Muscle layer of duodenum (tissue), 2 donors: ENCODE measurements at regions not wholly inside any gene's neighbourhood (a gene's known extent, or its start where the extent isn't known, plus 50 kb on each side); places are given as distances from the start of the nearest gene placed in this dataset.

ENCODE experiments used
- H3K27ac ChIP-seq: one replicate; pipeline ENCODE4 v1.7.0; 2013; ENCODE audit warnings: mild to moderate bottlenecking, low read length
- H3K27me3 ChIP-seq: one replicate; pipeline ENCODE4 v1.7.0; 2013; ENCODE audit warnings: low read depth, mild to moderate bottlenecking, control low read depth, low read length
- H3K36me3 ChIP-seq, 2 donors: one replicate each; pipeline ENCODE4 v1.7.0; 2013; ENCODE audit warnings: low read length in 2 of 2, control low read depth in 1 of 2, mild to moderate bottlenecking in 1 of 2; ENCODE audit not compliant: insufficient read depth in 2 of 2, control insufficient read depth in 1 of 2
- H3K4me1 ChIP-seq, 2 donors: one replicate each; pipeline ENCODE4 v1.7.0; 2013; ENCODE audit warnings: low read length in 2 of 2, mild to moderate bottlenecking in 2 of 2, control low read depth in 1 of 2, moderate library complexity in 1 of 2; ENCODE audit not compliant: insufficient read depth in 2 of 2, control insufficient read depth in 1 of 2
- H3K4me3 ChIP-seq, 2 donors: one replicate each; pipeline ENCODE4 v1.7.0; 2013; ENCODE audit warnings: low read length in 2 of 2, low read depth in 1 of 2, mild to moderate bottlenecking in 1 of 2
- H3K9me3 ChIP-seq, 2 donors: one replicate each; pipeline ENCODE4 v1.7.0; 2013; ENCODE audit warnings: low read length in 2 of 2, control low read depth in 1 of 2, mild to moderate bottlenecking in 1 of 2; ENCODE audit not compliant: control insufficient read depth in 1 of 2
- donor health status: healthy.

- Histone ChIP-seq H3K36me3 (no peaks in the 10 kb centered on the region), H3K4me3 (no peak overlapping the region), H3K27ac (no peak overlapping the region), H3K9me3 (peaks cover 0 to 3% of the 10 kb centered on the region in 2 donors), H3K27me3 (no peaks in the 10 kb centered on the region), H3K4me1 (no peaks in the 10 kb centered on the region)
These were observed 580.3 kb upstream of the ZFP42 start for GRCh38 chr4:187415231-187415630.

GRCh38 chr4:187416216-187416615 lies 579.4 kb upstream of the ZFP42 start:
- no peak overlapping the region for H3K4me3 ChIP-seq
- H3K9me3 ChIP-seq = peaks cover 0 to 3% of the 10 kb centered on the region in 2 donors
- no peak overlapping the region for H3K27ac ChIP-seq

GRCh38 chr4:187417721-187418120 lies 577.9 kb upstream of the ZFP42 start:
- Histone ChIP-seq H3K4me1 (no peaks in the 10 kb centered on the region), H3K27me3 (no peaks in the 10 kb centered on the region)

More at GRCh38 chr4:187416216-187416615, 579.4 kb upstream of the ZFP42 start:
- H3K4me1 ChIP-seq = no peaks in the 10 kb centered on the region
- no peaks in the 10 kb centered on the region for H3K27me3 ChIP-seq
- H3K36me3 ChIP-seq = no peaks in the 10 kb centered on the region

GRCh38 chr4:187422655-187423054 lies 572.9 kb upstream of the ZFP42 start:
- H3K27me3 ChIP-seq = no peaks in the 10 kb centered on the region
- no peaks in the 10 kb centered on the region for H3K9me3 ChIP-seq
- no peak overlapping the region for H3K4me3 ChIP-seq
- no peak overlapping the region for H3K27ac ChIP-seq
- no peaks in the 10 kb centered on the region for H3K36me3 ChIP-seq
- no peaks in the 10 kb centered on the region for H3K4me1 ChIP-seq

More at GRCh38 chr4:187417721-187418120, 577.9 kb upstream of the ZFP42 start:
- peaks cover 0 to 3% of the 10 kb centered on the region in 2 donors for H3K9me3 ChIP-seq
- no peak overlapping the region for H3K4me3 ChIP-seq
- no peak overlapping the region for H3K27ac ChIP-seq
- H3K36me3 ChIP-seq = no peaks in the 10 kb centered on the region

GRCh38 chr4:187424636-187425035 lies 570.9 kb upstream of the ZFP42 start:
- Histone ChIP-seq H3K4me1 (no peaks in the 10 kb centered on the region), H3K36me3 (no peaks in the 10 kb centered on the region), H3K27ac (no peak overlapping the region), H3K27me3 (no peaks in the 10 kb centered on the region), H3K9me3 (no peaks in the 10 kb centered on the region), H3K4me3 (no peak overlapping the region)

GRCh38 chr4:187426511-187426910 lies 569.1 kb upstream of the ZFP42 start:
- no peak overlapping the region for H3K27ac ChIP-seq
- no peaks in the 10 kb centered on the region for H3K27me3 ChIP-seq
- H3K9me3 ChIP-seq = no peaks in the 10 kb centered on the region
- H3K4me3 ChIP-seq = no peak overlapping the region
- no peaks in the 10 kb centered on the region for H3K36me3 ChIP-seq
- H3K4me1 ChIP-seq = no peaks in the 10 kb centered on the region

GRCh38 chr4:187432310-187432709 lies 563.3 kb upstream of the ZFP42 start:
- no peak overlapping the region for H3K27ac ChIP-seq
- peaks cover 0 to 4% of the 10 kb centered on the region in 2 donors for H3K4me1 ChIP-seq
- H3K9me3 ChIP-seq = no peaks in the 10 kb centered on the region
- H3K36me3 ChIP-seq = no peaks in the 10 kb centered on the region
- H3K27me3 ChIP-seq = no peaks in the 10 kb centered on the region
- no peak overlapping the region for H3K4me3 ChIP-seq

- Histone ChIP-seq H3K9me3 (no peaks in the 10 kb centered on the region), H3K4me3 (no peak overlapping the region), H3K4me1 (peaks cover 0 to 4% of the 10 kb centered on the region in 2 donors), H3K27ac (no peak overlapping the region), H3K27me3 (no peaks in the 10 kb centered on the region), H3K36me3 (no peaks in the 10 kb centered on the region)
These were observed 562.4 kb upstream of the ZFP42 start for GRCh38 chr4:187433141-187433540.

GRCh38 chr4:187436251-187436650 lies 559.3 kb upstream of the ZFP42 start:
- Histone ChIP-seq H3K9me3 (no peaks in the 10 kb centered on the region), H3K27ac (no peak overlapping the region), H3K27me3 (no peaks in the 10 kb centered on the region), H3K4me1 (peaks cover 0 to 4% of the 10 kb centered on the region in 2 donors), H3K36me3 (no peaks in the 10 kb centered on the region), H3K4me3 (no peak overlapping the region)

GRCh38 chr4:187444061-187444460 lies 551.5 kb upstream of the ZFP42 start:
- Histone ChIP-seq H3K27me3 (no peaks in the 10 kb centered on the region), H3K9me3 (no peaks in the 10 kb centered on the region), H3K4me3 (no peak overlapping the region), H3K27ac (no peak overlapping the region), H3K36me3 (no peaks in the 10 kb centered on the region), H3K4me1 (no peaks in the 10 kb centered on the region)

GRCh38 chr4:187449702-187450101 lies 545.9 kb upstream of the ZFP42 start:
- Histone ChIP-seq H3K36me3 (no peaks in the 10 kb centered on the region), H3K4me1 (no peaks in the 10 kb centered on the region)

GRCh38 chr4:187451776-187452175 lies 543.8 kb upstream of the ZFP42 start:
- Histone ChIP-seq H3K27me3 (no peaks in the 10 kb centered on the region), H3K36me3 (no peaks in the 10 kb centered on the region), H3K27ac (no peak overlapping the region), H3K4me1 (no peaks in the 10 kb centered on the region), H3K9me3 (no peaks in the 10 kb centered on the region), H3K4me3 (no peak overlapping the region)

More at GRCh38 chr4:187449702-187450101, 545.9 kb upstream of the ZFP42 start:
- no peak overlapping the region for H3K27ac ChIP-seq
- H3K4me3 ChIP-seq = no peak overlapping the region
- H3K9me3 ChIP-seq = no peaks in the 10 kb centered on the region
- no peaks in the 10 kb centered on the region for H3K27me3 ChIP-seq
